DOHH2 (cell line): ENCODE measurements at regions not wholly inside any gene's neighbourhood (a gene's known extent, or its start where the extent isn't known, plus 50 kb on each side); places are given as distances from the start of the nearest gene placed in this dataset.
"Not testable (repeated sequence)": the region's sequence is repeated elsewhere in the genome, so short reads cannot be mapped to it uniquely, and the experiment has no call there.

ENCODE experiments used
- EZH2phosphoT487 ChIP-seq: fragments of 200-600 bp; sonication (generic); IDR thresholded peaks from 2 replicates; pipeline ENCODE4 v1.6.1; 2017; ENCODE audit warnings: borderline replicate concordance, mild to moderate bottlenecking, antibody characterized with exemption, low read length, moderate library complexity, mixed read lengths
- TF ChIP-seq, protein P1 (sequence below): fragments of 200-600 bp; sonication (generic); IDR thresholded peaks from one replicate; pipeline ENCODE4 v1.5.1; 2014; ENCODE audit warnings: antibody characterized with exemption, mild to moderate bottlenecking, low read depth, low read length; ENCODE audit not compliant: poor library complexity, severe bottlenecking

DNA sequence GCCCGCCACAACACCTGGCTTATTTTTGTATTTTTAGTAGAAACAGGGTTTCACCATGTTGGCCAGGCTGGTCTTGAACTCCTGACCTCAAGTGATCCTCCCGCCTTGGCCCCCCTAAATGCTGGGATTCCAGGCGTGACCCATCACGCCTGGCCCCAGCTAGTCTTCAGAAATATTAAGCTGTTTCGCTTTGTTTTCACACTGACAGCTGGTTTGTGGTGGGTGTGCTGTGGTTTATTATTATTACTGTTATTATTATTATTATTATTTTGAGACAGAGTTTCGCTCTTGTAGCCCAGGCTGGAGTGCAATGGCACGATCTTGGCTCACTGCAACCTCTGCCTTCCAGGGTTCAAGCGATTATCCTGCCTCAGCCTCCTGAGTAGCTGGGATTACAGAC, 101.6 kb upstream of the CCZ1B start:
- TF ChIP-seq, protein P1, sequence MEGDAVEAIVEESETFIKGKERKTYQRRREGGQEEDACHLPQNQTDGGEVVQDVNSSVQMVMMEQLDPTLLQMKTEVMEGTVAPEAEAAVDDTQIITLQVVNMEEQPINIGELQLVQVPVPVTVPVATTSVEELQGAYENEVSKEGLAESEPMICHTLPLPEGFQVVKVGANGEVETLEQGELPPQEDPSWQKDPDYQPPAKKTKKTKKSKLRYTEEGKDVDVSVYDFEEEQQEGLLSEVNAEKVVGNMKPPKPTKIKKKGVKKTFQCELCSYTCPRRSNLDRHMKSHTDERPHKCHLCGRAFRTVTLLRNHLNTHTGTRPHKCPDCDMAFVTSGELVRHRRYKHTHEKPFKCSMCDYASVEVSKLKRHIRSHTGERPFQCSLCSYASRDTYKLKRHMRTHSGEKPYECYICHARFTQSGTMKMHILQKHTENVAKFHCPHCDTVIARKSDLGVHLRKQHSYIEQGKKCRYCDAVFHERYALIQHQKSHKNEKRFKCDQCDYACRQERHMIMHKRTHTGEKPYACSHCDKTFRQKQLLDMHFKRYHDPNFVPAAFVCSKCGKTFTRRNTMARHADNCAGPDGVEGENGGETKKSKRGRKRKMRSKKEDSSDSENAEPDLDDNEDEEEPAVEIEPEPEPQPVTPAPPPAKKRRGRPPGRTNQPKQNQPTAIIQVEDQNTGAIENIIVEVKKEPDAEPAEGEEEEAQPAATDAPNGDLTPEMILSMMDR, result not testable (repeated sequence)
- TF ChIP-seq EZH2phosphoT487, result not testable (repeated sequence)
